Nephron progenitor cell (in vitro differentiated cells): ENCODE measurements at regions not wholly inside any gene's neighbourhood (a gene's known extent, or its start where the extent isn't known, plus 50 kb on each side); places are given as distances from the start of the nearest gene placed in this dataset.
A peak's percentile ranks its signal among the peaks of the same experiment; 100 is the strongest.

Experiments
- DNase-seq: peaks from one replicate; pipeline ENCODE4 v3.0.0; 2021
- H3K27ac Mint-ChIP-seq: 2 replicates; pipeline ENCODE4 v1.8.0; 2021; ENCODE audit warnings: mild to moderate bottlenecking, moderate library complexity, mixed read lengths
- H3K27me3 Mint-ChIP-seq: 2 replicates; pipeline ENCODE4 v1.8.0; 2021; ENCODE audit warnings: mild to moderate bottlenecking, low read depth, mixed read lengths; ENCODE audit not compliant: poor library complexity
- H3K36me3 Mint-ChIP-seq: 2 replicates; pipeline ENCODE4 v1.8.0; 2021; ENCODE audit warnings: low read depth, mixed read lengths
- H3K4me1 Mint-ChIP-seq: 2 replicates; pipeline ENCODE4 v1.8.0; 2021; ENCODE audit warnings: mixed read lengths
- H3K4me3 Mint-ChIP-seq: 2 replicates; pipeline ENCODE4 v1.8.0; 2021; ENCODE audit warnings: mild to moderate bottlenecking, moderate library complexity, mixed read lengths
- H3K9me3 Mint-ChIP-seq: 2 replicates; pipeline ENCODE4 v1.8.0; 2021; ENCODE audit warnings: mild to moderate bottlenecking, moderate library complexity, mixed read lengths
- CTCF ChIP-seq: fragments of 200-600 bp; sonication (generic); IDR thresholded peaks from 2 replicates; pipeline ENCODE4 v1.5.0; 2021; ENCODE audit warnings: antibody characterized with exemption

- H3K36me3 Mint-ChIP-seq = no peaks in the 10 kb centered on the region
- TF ChIP-seq CTCF = no peak
- no peak overlapping the region for H3K27ac Mint-ChIP-seq
- H3K9me3 Mint-ChIP-seq = no peaks in the 10 kb centered on the region
- no peaks in the 10 kb centered on the region for H3K4me1 Mint-ChIP-seq
- H3K4me3 Mint-ChIP-seq = no peak overlapping the region
- no peaks in the 10 kb centered on the region for H3K27me3 Mint-ChIP-seq
- no peak for DNase-seq
Observed at GRCh38 chr5:26014206-26014605, 1024.2 kb downstream of the CDH9 start.

- no peak for TF ChIP-seq CTCF
Observed at GRCh38 chr5:26012078-26012477, 1026.3 kb downstream of the CDH9 start.

GRCh38 chr5:26009742-26010141 lies 1028.6 kb downstream of the CDH9 start:
- no peak overlapping the region for H3K4me3 Mint-ChIP-seq
- no peaks in the 10 kb centered on the region for H3K36me3 Mint-ChIP-seq
- peak; percentile 27 for DNase-seq
- no peaks in the 10 kb centered on the region for H3K27me3 Mint-ChIP-seq
- H3K27ac Mint-ChIP-seq = no peak overlapping the region
- TF ChIP-seq CTCF = peak; percentile 35
- no peaks in the 10 kb centered on the region for H3K9me3 Mint-ChIP-seq
- no peaks in the 10 kb centered on the region for H3K4me1 Mint-ChIP-seq

More at GRCh38 chr5:26012078-26012477, 1026.3 kb downstream of the CDH9 start:
- Mint-ChIP-seq H3K36me3 (no peaks in the 10 kb centered on the region), H3K27me3 (no peaks in the 10 kb centered on the region), H3K4me1 (no peaks in the 10 kb centered on the region), H3K4me3 (no peak overlapping the region), H3K9me3 (no peaks in the 10 kb centered on the region), H3K27ac (no peak overlapping the region)
- DNase-seq = no peak

- H3K27ac Mint-ChIP-seq = no peak overlapping the region
- no peaks in the 10 kb centered on the region for H3K4me1 Mint-ChIP-seq
- H3K27me3 Mint-ChIP-seq = no peaks in the 10 kb centered on the region
Observed at GRCh38 chr5:26003966-26004365, 1034.4 kb downstream of the CDH9 start.

GRCh38 chr5:25995209-25995608 lies 1043.2 kb downstream of the CDH9 start:
- no peaks in the 10 kb centered on the region for H3K27me3 Mint-ChIP-seq
- no peaks in the 10 kb centered on the region for H3K36me3 Mint-ChIP-seq
- no peak for DNase-seq
- H3K4me3 Mint-ChIP-seq = no peak overlapping the region
- H3K9me3 Mint-ChIP-seq = no peaks in the 10 kb centered on the region
- TF ChIP-seq CTCF = no peak
- no peaks in the 10 kb centered on the region for H3K4me1 Mint-ChIP-seq
- H3K27ac Mint-ChIP-seq = no peak overlapping the region

More at GRCh38 chr5:26003966-26004365, 1034.4 kb downstream of the CDH9 start:
- Mint-ChIP-seq H3K4me3 (no peak overlapping the region), H3K9me3 (no peaks in the 10 kb centered on the region), H3K36me3 (no peaks in the 10 kb centered on the region)
- DNase-seq = no peak
- no peak for TF ChIP-seq CTCF

- no peaks in the 10 kb centered on the region for H3K36me3 Mint-ChIP-seq
- no peaks in the 10 kb centered on the region for H3K4me1 Mint-ChIP-seq
- TF ChIP-seq CTCF = no peak
- no peaks in the 10 kb centered on the region for H3K27me3 Mint-ChIP-seq
- no peak for DNase-seq
- no peaks in the 10 kb centered on the region for H3K9me3 Mint-ChIP-seq
- H3K4me3 Mint-ChIP-seq = no peak overlapping the region
- H3K27ac Mint-ChIP-seq = no peak overlapping the region
Observed at GRCh38 chr5:25993701-25994100, 1044.7 kb downstream of the CDH9 start.
